Epidermal melanocyte (primary cell): ENCODE measurements at regions not wholly inside any gene's neighbourhood (a gene's known extent, or its start where the extent isn't known, plus 50 kb on each side); places are given as distances from the start of the nearest gene placed in this dataset.
"Not testable (repeated sequence)": the region's sequence is repeated elsewhere in the genome, so short reads cannot be mapped to it uniquely, and the experiment has no call there.

Experiments used
- DNase-seq: peaks from one replicate; pipeline ENCODE4 v3.0.0; 2011; ENCODE audit warnings: low spot score; ENCODE audit not compliant: insufficient read length

DNA sequence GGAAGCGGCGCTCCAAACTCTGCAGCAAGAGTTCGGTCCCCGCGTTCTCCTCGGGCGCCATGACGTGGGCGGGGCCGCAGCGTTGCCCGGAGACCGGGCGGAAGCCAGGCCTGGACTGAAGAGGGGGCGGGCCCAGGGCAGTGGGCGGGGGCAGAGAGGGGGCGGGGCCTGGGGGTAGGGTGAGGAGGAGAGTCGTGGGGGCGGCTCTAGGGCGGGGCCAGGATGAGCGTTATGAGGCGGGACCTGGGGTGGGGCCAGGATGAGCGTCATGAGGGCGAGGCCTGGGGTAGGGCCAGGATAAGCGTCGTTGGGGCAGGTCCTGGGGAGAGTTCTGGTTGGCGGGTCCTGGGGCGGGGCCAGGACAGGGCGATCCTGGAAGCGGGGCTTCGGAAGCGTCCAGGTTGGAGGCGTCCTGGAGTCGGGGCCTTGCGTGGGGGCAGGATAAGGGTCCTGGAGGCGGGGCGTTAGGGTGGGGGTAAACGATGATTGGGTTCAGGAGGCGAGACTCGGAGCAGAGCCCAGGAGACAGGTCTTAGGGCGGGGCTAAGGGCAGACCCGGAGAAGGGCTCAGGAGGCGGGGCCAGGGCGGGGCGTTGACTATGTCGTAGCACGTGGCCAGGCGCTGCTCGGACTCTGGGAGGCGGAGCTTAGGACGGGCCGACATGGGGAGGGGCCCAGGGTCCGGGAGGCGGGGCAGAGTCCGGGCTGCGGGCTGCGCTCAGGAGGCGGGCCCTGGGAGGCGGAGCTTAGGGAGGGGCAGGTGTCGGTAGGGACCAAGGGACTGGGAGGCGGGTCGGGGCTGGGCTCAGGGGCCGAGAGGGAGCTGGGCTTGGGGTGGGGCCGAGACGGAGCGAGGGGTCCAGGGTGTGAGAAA is 131.1 kb upstream of the ALDH3B2 start:
- DNase-seq: peak; percentile 76

DNA sequence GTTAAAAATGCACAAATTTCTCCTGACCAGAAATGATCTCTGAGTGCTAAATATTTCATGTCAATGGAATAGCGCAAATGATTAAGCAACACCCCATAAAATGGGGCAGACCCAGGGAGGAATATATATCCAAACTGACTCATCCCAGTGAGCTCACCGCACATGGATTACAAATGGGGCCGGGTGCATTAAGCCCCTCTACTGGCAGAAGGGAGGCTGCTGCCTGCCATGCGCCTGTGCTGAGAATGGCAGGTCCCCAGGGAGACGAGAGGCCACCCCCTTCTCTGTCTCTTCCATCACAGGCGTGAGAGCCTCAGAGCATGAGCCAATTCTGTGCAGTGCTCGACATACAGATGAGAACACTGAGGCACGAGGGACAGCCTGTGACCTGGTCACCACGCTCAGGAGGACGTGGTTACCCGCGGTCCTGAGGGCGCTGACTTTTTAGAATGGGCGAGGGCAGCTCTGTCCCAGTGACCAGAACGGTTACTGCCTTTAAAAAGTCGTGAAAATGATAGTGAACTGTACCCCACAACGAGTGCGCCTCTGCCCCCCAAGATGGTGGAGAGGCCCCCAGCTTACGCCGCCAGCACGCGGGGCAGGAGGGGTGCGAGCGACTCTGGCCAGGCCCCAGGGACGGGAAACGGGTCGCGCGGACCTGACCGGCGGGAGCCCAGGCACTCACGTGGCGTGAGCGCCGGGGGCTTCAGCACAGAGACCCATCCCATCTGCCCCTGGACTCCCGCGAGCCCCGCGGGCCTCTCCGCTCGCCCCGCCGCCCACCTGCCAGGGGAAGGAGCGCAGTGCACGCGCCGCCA is 130.2 kb upstream of the ALDH3B2 start:
- not testable (repeated sequence) for DNase-seq

- DNase-seq: not testable (repeated sequence)
Measured at GRCh38 chr11:67803519-67803918, 129.1 kb upstream of the ALDH3B2 start.

DNA sequence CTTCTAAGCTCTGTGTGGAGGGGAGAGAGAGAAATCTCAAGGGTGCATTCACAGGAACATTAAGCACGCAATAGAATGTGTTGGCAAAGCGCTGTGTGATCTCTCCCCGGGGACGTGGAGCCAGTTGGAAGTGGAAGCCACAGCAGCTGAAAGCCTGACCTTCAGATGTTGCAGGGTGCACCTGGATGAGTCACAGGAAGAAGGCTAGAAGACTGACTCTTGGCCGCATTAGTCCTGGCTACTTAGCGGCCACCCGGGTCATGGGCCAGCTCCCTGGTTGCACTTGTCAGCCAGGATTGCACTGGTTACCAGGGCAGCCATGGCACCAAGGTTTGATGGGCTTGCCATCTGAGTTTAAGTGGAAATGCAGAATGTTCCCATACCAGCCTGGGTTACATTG is 128.6 kb upstream of the ALDH3B2 start:
- DNase-seq: not testable (repeated sequence)

DNA sequence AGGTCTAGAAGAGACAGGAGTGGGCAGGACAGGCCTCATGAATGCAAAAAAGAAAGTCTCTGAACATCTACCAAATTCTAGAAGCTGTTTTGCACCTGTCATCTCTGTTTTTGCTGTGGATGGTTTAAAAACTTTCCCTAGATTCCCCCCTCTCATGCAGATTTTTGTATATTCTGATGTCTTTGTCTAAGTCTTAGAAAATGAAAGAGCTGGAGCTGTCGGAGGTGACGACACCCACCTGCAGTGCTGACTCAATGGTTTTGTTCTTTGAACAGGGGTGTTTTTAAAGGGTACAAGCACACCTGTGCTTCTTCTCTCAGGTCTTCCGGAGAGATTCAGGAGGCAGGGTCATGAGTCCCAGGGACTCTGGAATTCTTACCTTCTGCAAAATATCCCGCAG is 128.2 kb upstream of the ALDH3B2 start:
- not testable (repeated sequence) for DNase-seq

DNA sequence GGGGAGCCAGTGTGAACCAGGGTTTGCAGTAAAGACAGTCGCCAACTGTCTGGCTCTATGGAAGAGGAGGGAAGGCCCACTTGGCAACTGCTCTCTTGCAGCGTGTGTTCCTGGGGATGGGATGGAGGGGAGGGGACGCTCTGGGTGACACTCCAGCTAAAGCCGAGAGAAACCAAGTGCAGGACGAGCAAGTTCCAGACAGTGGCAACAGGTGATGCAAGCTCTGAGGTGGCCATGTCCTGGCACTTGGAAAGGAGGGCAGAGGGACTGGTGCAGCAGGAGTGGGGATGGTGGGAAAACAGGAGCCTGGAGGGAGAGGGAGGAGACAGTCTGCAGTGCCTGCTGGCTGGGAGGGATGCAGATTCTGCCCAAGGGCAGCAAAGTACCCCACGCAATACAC is 127.0 kb upstream of the ALDH3B2 start:
- not testable (repeated sequence) for DNase-seq

GRCh38 chr11:67800591-67800990 is 126.2 kb upstream of the ALDH3B2 start:
- DNase-seq: not testable (repeated sequence)

DNA sequence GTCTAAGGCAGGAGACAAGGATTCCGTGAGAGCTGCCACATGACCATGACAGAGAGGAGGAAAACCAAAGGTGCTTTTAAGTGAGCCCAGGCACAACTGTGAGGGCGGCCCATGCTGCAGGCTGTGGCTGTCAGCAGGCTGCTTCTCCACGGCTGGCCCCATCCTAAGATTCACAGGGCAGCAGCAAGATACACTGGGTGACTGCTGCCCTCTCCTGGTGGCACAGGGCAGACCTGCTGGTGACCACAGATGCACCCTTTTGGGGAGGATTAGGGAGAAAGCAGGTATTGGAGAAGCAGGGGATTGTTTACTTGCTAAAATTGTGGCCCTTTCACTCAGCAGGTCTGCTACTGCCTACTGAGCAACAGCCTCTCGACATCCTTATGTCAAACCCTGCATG is 125.4 kb upstream of the ALDH3B2 start:
- DNase-seq: not testable (repeated sequence)

DNA sequence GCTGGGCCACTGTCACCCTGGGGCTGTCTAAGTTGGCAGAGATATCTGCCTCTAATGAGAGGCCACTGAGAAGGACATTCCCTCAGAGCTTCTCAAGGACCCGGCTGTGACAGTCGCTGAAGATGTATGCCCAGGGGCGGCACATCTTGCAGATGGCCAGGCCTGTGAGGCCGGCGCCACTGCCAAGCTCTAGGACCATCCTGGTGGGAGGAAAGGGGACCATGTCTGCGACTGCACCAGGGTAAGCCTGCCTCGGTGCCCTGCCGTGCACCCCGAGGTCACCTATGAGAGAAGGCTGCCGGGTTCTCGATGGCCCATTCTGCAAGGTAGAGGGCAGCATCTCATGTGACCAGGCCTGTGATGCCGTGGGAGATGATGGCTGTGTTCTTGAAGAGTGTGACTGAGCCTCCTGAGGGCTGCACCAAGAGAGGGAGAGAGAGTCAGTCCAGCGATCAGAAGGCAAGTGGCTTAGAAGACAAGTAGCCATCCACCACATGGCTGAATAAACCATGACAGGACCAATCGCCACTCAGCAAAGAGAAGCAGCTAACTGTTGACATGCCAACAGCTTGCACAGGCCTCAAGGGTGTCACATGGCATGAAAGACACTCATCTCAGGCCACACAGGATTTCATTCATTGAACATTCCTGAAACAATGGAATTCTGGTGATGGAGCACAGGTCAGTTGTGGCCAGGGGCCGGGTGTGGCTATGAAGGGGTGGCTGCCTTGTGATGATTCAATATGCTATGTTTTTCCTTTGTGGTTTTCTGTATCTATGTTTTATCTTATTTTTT is 123.5 kb upstream of the ALDH3B2 start:
- not testable (repeated sequence) for DNase-seq

- no peak for DNase-seq
Measured at GRCh38 chr11:67795746-67796145, 121.3 kb upstream of the ALDH3B2 start.

- DNase-seq: not testable (repeated sequence)
Measured at GRCh38 chr11:67793750-67794149, 119.3 kb upstream of the ALDH3B2 start.

DNA sequence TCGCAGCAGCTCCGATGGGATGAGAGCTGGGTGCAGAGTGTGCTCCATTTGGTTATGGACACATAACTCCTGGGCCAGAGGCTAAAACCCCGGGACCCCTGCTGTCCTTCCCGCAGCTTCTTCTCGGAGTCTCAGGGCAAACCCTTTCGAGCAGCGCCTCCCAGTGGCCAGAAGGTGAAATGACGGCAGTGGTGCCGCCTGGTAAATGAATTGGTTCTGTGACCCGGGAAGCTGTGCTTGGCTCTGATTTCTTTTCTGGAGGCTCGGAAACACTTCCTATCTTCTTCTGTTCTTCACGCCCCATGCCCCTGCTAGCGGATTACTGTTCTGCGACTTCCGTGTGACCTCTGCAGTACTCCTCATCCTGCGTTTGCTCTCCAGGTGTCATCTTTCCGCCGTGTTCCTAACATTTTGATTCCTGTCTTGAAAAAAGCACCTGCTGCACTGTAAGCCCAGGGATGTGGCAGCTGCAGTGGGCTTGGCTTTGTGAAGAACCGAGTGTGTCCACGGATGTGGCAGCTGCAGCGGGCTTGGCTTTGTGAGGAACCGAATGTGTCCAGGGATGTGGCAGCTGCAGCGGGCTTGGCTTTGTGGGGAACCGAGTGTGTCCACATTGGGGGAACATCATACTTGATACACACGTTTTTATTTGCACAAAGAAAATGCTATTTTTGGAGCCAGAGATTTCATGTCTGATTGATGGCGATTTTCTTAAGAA is 118.0 kb upstream of the ALDH3B2 start:
- not testable (repeated sequence) for DNase-seq

GRCh38 chr11:67791598-67792170 is 117.3 kb upstream of the ALDH3B2 start:
- DNase-seq: not testable (repeated sequence)

DNA sequence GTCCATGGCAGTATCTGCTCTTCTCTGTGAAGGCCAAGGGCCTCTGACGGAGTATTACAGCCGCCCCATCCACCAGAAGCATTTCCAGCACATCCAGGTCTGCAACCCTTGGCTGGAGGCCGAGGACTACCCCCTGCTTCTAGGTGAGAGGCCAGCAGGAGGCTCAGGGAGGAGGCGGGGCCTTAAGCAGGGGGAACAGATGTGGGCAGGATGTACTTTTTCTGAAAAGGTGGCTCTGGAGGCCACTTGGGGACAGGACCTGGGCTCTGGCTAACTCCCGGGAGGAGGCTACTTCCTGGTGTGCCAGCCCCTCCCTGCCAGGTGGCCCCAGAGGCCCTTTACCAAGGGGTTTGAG is 113.9 kb upstream of the ALDH3B2 start:
- DNase-seq: not testable (repeated sequence)

DNA sequence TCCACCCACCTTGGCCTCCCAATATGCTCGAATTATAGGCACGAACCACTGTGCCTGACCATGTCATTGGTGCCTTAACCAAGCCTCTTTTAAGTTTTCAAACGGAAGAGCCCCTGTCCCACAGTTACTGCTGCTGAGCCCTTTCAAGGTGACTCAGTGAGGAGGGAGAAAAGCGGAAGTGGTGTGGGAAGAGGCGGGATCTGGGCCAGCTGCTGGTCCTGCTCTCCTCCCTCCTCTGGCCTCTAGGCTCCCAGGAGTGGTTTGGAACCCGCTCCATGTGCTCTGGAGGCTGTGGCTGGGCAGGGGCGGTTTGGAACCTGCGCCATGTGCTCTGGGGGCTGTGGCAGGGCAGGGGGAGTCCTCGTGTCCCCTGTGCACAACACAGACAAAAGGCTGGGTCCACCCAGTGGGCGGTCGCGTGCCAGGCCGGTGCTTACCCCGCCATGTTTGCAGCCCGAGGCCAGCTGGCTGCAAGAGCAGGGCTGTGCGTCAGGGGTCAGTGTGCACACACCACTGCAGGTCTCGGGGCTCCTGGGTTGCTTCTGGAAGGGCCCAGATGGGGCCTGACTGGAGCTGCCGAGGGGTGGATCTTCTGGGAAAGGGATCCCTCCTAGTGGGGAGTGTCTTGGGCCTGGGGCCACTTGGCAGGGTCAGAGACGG is 113.4 kb upstream of the ALDH3B2 start:
- not testable (repeated sequence) for DNase-seq

GRCh38 chr11:67781967-67782366 is 107.5 kb upstream of the ALDH3B2 start:
- DNase-seq: not testable (repeated sequence)

GRCh38 chr11:67781506-67781905 is 107.1 kb upstream of the ALDH3B2 start:
- DNase-seq: not testable (repeated sequence)

- DNase-seq: no peak
Measured at GRCh38 chr11:67780056-67780455, 105.6 kb upstream of the ALDH3B2 start.

DNA sequence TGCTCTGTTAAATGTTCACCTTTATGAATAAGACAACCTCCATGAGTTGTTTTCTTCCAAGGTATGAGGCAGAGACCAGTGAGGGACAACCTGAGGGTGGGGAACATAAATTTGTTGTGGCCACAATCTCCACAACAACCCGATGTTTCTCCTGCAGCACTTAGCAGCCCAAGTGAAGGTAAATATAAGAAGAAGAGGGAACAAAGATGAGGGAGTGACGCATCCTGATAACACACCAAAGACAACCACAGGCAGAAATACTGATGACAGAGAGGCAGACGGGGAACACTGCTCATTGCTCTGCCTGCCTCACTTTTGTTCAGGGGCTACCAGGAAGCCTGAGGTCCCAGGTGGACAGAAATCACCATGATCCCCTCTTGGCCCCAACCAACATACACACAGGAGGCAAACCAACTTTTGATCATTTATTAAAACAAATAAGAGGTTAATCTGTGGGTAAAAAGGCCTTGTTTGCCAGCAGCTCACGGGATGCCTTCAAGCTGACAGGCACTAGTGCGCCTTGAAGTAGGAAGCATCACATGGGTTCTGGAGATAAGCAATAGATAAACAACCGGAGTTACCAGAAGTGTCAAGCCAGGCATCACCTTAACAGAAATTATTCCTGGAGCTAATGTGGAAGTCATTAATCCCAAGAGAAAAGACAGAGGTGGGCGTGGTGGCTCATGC is 104.9 kb upstream of the ALDH3B2 start:
- DNase-seq: not testable (repeated sequence)
